Panc1 (cell line): ENCODE measurements at regions not wholly inside any gene's neighbourhood (a gene's known extent, or its start where the extent isn't known, plus 50 kb on each side); places are given as distances from the start of the nearest gene placed in this dataset.

Experiments
- ATAC-seq: fragments of 200-7000 bp; cut with Tn5 transposase; 2 replicates; pipeline ENCODE4 v1.9.1; 2020; ENCODE audit warnings: mild to moderate bottlenecking, moderate library complexity
- BruUV-seq: library from RNA; stranded (reverse); fragments of 400-500 nt; replicated peaks from 2 replicates; lab custom pipeline; 2021; lab: Mats Ljungman, UMichigan
- CTCF ChIA-PET: fragments of 300-600 bp; sonication (Branson Sonifier 250); formaldehyde crosslinking; loops from one replicate; lab custom pipeline; 2022; ENCODE audit warnings: antibody characterized with exemption; lab: Charles Lee
- POLR2A ChIA-PET: fragments of 300-600 bp; sonication (Branson Sonifier 250); formaldehyde crosslinking; loops from one replicate; lab custom pipeline; 2022; ENCODE audit warnings: antibody characterized with exemption; lab: Charles Lee
- DNase-seq: peaks from one replicate; pipeline ENCODE4 v3.0.0-alpha.2; 2010; ENCODE audit warnings: low read depth, low spot score
- H3K27ac ChIP-seq: 2 replicates; pipeline ENCODE4 v1.5.1; 2011; ENCODE audit warnings: mild to moderate bottlenecking, low read length, inconsistent platforms
- H3K27me3 ChIP-seq: fragments of 200-500 bp; sonication (Bioruptor generic); 2 replicates; pipeline ENCODE4 v1.6.0; 2014; ENCODE audit warnings: low read length, inconsistent platforms; ENCODE audit not compliant: control insufficient read depth, insufficient read depth
- H3K36me3 ChIP-seq: fragments of 200-500 bp; sonication (Bioruptor generic); 2 replicates; pipeline ENCODE4 v1.5.1; 2014; ENCODE audit warnings: inconsistent platforms, mild to moderate bottlenecking, low read length, moderate library complexity; ENCODE audit not compliant: control insufficient read depth, insufficient read depth
- H3K4me1 ChIP-seq: 2 replicates; pipeline ENCODE4 v1.5.1; 2011; ENCODE audit warnings: inconsistent platforms, mild to moderate bottlenecking, low read length, moderate library complexity; ENCODE audit not compliant: control insufficient read depth, insufficient read depth
- H3K4me3 ChIP-seq, 2 experiments: 2 replicates each; pipeline ENCODE4 v1.5.1; 2011 to 2012; ENCODE audit warnings: low read depth in 2 of 2, low read length in 2 of 2, mild to moderate bottlenecking in 2 of 2, inconsistent platforms in 1 of 2, moderate library complexity in 1 of 2
- H3K9me3 ChIP-seq: fragments of 200-500 bp; sonication (Bioruptor generic); 2 replicates; pipeline ENCODE4 v1.5.1; 2014; ENCODE audit warnings: low read depth, mild to moderate bottlenecking, inconsistent platforms, low read length, moderate library complexity; ENCODE audit not compliant: control insufficient read depth, insufficient read depth
- CTCF ChIP-seq: fragments of 450-650 bp; IDR thresholded peaks from 2 replicates; pipeline ENCODE4 v1.5.1; 2017; ENCODE audit warnings: mild to moderate bottlenecking
- POLR2AphosphoS5 ChIP-seq: IDR thresholded peaks from 2 replicates; pipeline ENCODE4 v1.6.1; 2012; ENCODE audit warnings: mild to moderate bottlenecking, low read depth, low read length, moderate library complexity
- REST ChIP-seq, 2 experiments: IDR thresholded peaks; 2 replicates each; pipeline ENCODE4 v1.6.1; 2011 to 2012; ENCODE audit warnings: low read depth in 2 of 2, control low read depth in 1 of 2, low read length in 1 of 2, mild to moderate bottlenecking in 1 of 2, moderate library complexity in 1 of 2; ENCODE audit not compliant: insufficient read depth in 1 of 2
- SIN3A ChIP-seq: IDR thresholded peaks from 2 replicates; pipeline ENCODE4 v1.6.1; 2012; ENCODE audit warnings: low read depth, mild to moderate bottlenecking, low read length, moderate library complexity, borderline replicate concordance; ENCODE audit not compliant: insufficient read depth
- TCF7L2 ChIP-seq: IDR thresholded peaks from 2 replicates; pipeline ENCODE4 v1.6.1; 2011; ENCODE audit warnings: mild to moderate bottlenecking, low read depth, low read length, inconsistent platforms
- in situ Hi-C: cut with HindIII; loops from 2 replicates; pipeline ENCODE4 v1.10.0; 2016; ENCODE audit warnings: low sequenced_read_pairs, low pct_unique_long_range_greater_than_20kb
- intact Hi-C: fragments of 100-400 bp; cut with micrococcal nuclease; formaldehyde crosslinking; loops from one replicate; pipeline ENCODE4 v1.10.0; 2022; ENCODE audit not compliant: unreplicated experiment

GRCh38 chr15:96501362-96501761 is 170.9 kb downstream of the NR2F2 start:
- ChIA-PET POLR2A (no interaction called here), CTCF (no interaction called here)
- H3K27ac ChIP-seq, result no peak overlapping the region
- DNase-seq (no peak), ATAC-seq (no peak)
- no peaks in the 10 kb centered on the region for H3K9me3 ChIP-seq
- TF ChIP-seq POLR2AphosphoS5, result no peak
- no peak for TF ChIP-seq TCF7L2
- TF ChIP-seq REST (IDR thresholded peaks at IDR 0.05; ENCODE audit: insufficient read depth in 1 of 2, low read depth in 2 of 2, low read length in 1 of 2), result no peak
- no peak for TF ChIP-seq SIN3A
- TF ChIP-seq CTCF, result no peak
- in situ Hi-C loops (no loop called here), intact Hi-C loops (no loop called here)
- H3K4me1 ChIP-seq, result no peaks in the 10 kb centered on the region
- no peak overlapping the region for H3K4me3 ChIP-seq
- BruUV-seq, result no TSS peak
- H3K27me3 ChIP-seq, result 0 out of 2 replicates have a peak, but pooled peaks cover 2% of the 10 kb centered on the region
- H3K36me3 ChIP-seq, result no peaks in the 10 kb centered on the region

- no peak for DNase-seq
- Histone ChIP-seq H3K4me1 (no peaks in the 10 kb centered on the region), H3K36me3 (no peaks in the 10 kb centered on the region), H3K27me3 (0 out of 2 replicates have a peak, but pooled peaks cover 2% of the 10 kb centered on the region), H3K4me3 (no peak overlapping the region), H3K27ac (no peak overlapping the region), H3K9me3 (no peaks in the 10 kb centered on the region)
- ChIA-PET POLR2A (no interaction called here), CTCF (no interaction called here)
- intact Hi-C loops (no loop called here), in situ Hi-C loops (no loop called here)
- no peak for ATAC-seq
- no TSS peak for BruUV-seq
- no peak for TF ChIP-seq POLR2AphosphoS5
- no peak for TF ChIP-seq CTCF
- no peak for TF ChIP-seq SIN3A
- no peak for TF ChIP-seq REST (IDR thresholded peaks at IDR 0.05; ENCODE audit: insufficient read depth in 1 of 2, low read depth in 2 of 2, low read length in 1 of 2)
- no peak for TF ChIP-seq TCF7L2
Measured at GRCh38 chr15:96502196-96502595, 171.7 kb downstream of the NR2F2 start.
